ENCODE measurements at regions not wholly inside any gene's neighbourhood (a gene's known extent, or its start where the extent isn't known, plus 50 kb on each side); places are given as distances from the start of the nearest gene placed in this dataset.
"Not testable (repeated sequence)": the region's sequence is repeated elsewhere in the genome, so short reads cannot be mapped to it uniquely, and the experiment has no call there.

GRCh38 chr15:38743147-38743546 lies 178.5 kb upstream of the RASGRP1 start:
- DNase-seq (ENCODE audit: low spot score), result no peak

- DNase-seq (ENCODE audit: low spot score), result no peak
These were observed 180.5 kb upstream of the RASGRP1 start for GRCh38 chr15:38745126-38745525.

DNA sequence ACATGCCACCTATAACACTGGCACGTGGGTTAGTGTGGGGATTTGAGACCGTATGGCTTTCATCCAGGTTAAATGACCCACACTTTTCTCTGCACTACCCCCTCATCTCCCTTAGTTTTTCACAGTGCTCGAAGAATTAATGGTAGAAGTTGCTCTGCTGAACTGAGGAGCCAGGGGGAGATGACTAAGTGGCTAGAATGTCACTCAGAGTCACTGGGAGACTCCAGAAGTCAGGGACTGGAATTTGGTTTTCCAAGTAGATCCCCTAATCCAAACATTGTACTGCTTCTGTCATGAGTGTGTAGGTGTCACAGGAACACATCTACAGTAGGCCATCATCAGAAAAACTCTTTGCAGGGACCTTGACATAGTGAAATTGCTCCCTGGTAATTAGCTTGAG lies 181.0 kb upstream of the RASGRP1 start:
- DNase-seq (ENCODE audit: low spot score), result no peak

GRCh38 chr15:38746211-38746610 lies 181.6 kb upstream of the RASGRP1 start:
- no peak for DNase-seq (ENCODE audit: low spot score)

DNA sequence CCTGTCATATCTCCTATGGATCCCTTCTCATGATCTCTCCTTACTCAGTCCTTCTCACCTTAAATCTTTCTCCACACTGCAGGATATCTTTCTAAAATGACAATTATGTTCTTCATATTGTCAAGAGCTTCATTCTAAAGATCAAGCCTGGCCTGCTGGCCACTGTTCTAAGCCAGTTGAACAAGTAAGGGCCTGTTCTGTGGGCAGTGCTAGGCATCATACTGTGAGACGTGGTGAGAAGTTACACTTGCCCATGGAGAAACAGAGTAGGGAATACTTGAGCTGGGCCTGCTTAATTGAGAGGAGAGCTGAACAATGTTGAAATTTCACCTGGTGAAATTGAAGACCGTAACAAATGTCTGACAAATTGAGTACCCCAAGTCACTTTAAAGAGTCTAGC lies 184.1 kb upstream of the RASGRP1 start:
- DNase-seq (ENCODE audit: low spot score), result no peak

DNA sequence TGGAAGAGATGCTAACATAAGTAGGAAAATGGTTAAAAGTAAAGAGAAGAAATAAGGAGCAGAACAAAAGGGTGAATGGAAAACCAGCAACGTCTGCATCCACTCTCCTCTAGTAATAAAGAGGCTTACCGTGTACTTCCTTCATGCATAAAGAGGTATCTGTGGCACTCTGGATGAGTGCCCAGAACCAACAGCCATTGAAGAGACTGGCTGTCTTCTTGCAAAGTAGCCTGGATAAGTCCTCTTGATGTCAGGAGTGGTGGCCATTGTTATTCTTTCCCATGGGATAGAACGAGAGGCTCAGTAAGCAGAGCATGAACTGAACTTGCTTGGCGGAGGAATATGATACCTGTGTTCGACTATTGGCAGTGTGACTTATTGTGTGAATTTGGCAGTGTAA lies 186.2 kb upstream of the RASGRP1 start:
- DNase-seq (ENCODE audit: low spot score), result no peak

DNA sequence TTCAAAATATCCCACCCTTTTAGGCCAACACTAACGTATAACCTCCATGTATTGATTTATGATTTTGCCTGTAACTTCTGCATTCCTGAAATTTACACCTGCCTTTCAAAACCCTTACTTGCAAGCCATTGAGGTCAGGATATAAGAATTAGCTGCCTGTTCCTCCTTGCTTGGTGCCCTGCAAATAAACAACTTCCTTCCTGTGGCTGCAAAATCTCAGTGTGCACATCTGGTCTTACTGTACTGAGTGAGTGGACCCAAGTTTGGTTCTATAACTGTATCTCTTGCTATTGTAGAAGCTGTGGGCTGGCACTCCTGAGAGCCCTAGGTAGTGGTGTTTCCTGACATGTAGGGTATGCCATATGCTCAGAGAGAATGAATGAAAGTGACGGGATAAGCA lies 191.1 kb upstream of the RASGRP1 start:
- DNase-seq (ENCODE audit: low spot score), result no peak

DNA sequence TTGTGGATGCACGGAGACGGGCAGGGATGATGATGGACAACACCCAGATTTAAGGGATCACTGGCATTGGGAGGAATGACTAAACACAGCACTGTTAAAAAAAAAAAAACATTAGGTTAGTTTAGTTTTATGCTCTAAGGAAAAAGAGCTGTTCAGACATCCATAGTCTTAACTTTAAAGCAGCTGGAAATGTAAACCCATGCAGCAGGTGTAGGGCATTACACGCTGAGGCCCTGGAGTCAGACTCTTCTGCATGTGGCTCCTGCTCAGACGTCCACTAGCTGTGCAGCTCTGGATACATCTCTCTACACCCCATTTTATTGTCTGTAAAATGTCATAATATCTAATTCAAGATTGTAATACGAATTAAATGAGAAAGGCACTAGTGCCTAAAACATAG lies 191.8 kb upstream of the RASGRP1 start:
- DNase-seq (ENCODE audit: low spot score), result no peak

GRCh38 chr15:38758043-38758442 lies 193.4 kb upstream of the RASGRP1 start:
- DNase-seq (ENCODE audit: low spot score), result no peak

- no peak for DNase-seq (ENCODE audit: low spot score)
These were observed 197.1 kb upstream of the RASGRP1 start for GRCh38 chr15:38761681-38762080.

DNA sequence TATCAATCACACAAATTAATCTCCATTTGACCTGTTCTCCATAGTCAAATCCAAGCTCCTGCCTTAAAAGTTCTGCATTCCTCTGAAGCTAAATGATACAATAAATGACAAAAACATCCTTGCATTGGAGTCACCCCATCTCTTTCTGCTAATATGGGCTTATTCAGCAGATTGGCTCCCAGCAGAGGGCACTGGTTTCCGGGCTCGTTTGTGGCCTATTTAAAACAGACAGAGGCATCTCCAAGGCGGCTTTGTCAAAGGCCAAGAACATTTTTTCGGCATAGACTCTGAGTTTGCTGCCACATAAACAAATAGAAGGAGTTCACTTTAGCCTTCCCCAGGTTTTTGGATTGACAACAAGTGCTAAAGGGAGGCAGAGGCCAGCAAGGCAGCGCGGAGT lies 204.4 kb upstream of the RASGRP1 start:
- DNase-seq (ENCODE audit: low spot score), result peak; percentile 45

- DNase-seq (ENCODE audit: low spot score), result no peak
These were observed 204.9 kb upstream of the RASGRP1 start for GRCh38 chr15:38769492-38769891.

DNA sequence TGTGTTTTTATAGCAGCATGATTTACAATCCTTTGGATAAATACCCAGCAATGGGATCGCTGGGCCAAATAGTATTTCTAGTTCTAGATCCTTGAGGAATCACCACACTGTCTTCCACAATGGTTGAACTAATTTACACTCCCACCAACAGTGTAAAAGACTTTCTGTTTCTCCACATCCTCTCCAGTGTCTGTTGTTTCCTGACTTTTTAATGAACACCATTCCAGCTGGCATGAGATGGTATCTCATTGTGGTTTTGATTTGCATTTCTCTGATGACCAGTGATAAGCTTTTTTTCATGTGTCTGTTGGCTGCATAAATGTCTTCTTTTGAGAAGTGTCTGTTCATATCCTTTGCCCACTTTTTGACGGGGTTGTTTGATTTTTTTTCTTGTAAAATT lies 209.5 kb upstream of the RASGRP1 start:
- DNase-seq (ENCODE audit: low spot score), result not testable (repeated sequence)

GRCh38 chr15:38781196-38781595 lies 216.6 kb upstream of the RASGRP1 start:
- DNase-seq (ENCODE audit: low spot score), result no peak

DNA sequence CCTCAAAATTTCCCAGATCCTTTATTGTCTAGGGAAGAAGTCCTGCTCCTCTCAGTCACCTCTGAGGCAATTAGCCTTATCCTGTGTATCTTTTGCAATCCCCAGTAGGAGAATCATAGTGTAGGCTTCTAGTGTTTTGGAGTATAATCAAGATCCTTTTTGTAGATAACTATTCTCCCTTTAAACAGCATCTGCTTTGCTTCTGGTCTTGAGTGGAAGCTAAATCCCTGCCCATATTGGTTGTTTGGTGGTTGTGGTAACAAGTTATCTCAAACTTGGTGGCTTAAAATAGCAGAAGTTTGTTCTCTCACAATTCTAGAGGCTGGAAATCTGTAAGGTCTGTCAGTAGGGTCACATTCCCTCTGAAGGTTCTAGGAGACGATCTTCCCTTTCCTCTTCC lies 217.5 kb upstream of the RASGRP1 start:
- DNase-seq (ENCODE audit: low spot score), result no peak

GRCh38 chr15:38788918-38789317 lies 224.3 kb upstream of the RASGRP1 start:
- DNase-seq (ENCODE audit: low spot score), result no peak

GRCh38 chr15:38789566-38789965 lies 225.0 kb upstream of the RASGRP1 start:
- no peak for DNase-seq (ENCODE audit: low spot score)

- DNase-seq (ENCODE audit: low spot score), result no peak
These were observed 228.7 kb upstream of the RASGRP1 start for GRCh38 chr15:38793206-38793810.

GRCh38 chr15:38795471-38796245 lies 231.0 kb upstream of the RASGRP1 start:
- no peak for DNase-seq (ENCODE audit: low spot score)

DNA sequence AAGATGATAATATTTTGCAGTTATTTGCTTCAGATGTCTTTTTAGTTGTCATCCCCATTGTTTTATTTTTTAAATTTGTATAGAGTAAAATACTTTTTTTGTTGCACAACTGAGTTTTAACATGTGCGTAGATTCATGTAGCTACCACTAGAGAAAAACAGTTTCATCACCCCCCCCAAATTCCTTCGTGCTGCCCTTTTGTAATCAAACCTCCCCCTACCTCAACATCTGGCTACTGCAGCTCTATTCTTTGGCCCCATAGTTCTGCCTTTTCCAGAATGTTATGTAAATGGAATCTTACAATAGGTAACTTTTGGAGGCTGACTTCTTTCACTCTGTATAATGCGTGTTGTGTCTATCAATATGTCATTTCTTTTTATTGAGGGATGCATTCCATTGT lies 232.0 kb upstream of the RASGRP1 start:
- DNase-seq (ENCODE audit: low spot score), result no peak

DNA sequence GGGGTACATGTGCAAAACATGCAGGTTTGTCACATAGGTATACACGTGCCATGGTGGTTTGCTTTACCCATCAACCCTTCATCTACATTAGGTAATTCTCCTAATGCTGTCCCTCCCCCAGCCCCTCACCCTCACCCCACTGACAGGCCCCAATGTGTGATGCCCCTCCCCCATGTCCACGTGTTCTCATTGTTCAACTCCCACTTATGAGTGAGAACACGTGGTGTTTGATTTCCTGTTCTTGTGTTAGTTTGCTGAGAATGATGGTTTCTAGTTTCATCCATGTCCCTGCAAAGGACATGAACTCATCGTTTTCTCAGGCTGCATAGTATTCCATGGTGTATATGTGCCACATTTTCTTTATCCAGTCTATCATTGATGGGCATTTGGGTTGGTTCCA lies 232.9 kb upstream of the RASGRP1 start:
- not testable (repeated sequence) for DNase-seq (ENCODE audit: low spot score)

DNA sequence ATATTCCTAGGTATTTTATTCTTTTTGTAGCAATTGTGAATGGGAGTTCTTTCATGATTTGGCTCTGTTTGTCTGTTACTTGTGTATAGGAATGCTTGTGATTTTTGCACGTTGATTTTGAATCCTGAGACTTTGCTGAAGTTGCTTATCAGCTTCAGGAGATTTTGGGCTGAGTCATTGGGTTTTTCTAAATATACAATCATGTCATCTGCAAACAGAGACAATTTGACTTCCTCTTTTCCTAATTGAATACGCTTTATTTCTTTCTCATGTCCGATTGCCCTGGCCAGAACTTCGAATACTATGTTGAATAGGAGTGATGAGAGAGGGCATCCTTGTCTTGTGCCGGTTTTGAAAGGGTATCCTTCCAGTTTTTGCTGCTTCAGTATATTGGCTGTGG lies 234.6 kb upstream of the RASGRP1 start:
- not testable (repeated sequence) for DNase-seq (ENCODE audit: low spot score)

GRCh38 chr15:38809621-38810020 lies 245.0 kb upstream of the RASGRP1 start:
- DNase-seq (ENCODE audit: low spot score), result no peak

GRCh38 chr15:38810686-38811085 lies 246.1 kb upstream of the RASGRP1 start:
- DNase-seq (ENCODE audit: low spot score), result no peak

All from ureter (tissue), 1 donor.